ENCODE measurements at regions not wholly inside any gene's neighbourhood (a gene's known extent, or its start where the extent isn't known, plus 50 kb on each side); places are given as distances from the start of the nearest gene placed in this dataset.

DNA sequence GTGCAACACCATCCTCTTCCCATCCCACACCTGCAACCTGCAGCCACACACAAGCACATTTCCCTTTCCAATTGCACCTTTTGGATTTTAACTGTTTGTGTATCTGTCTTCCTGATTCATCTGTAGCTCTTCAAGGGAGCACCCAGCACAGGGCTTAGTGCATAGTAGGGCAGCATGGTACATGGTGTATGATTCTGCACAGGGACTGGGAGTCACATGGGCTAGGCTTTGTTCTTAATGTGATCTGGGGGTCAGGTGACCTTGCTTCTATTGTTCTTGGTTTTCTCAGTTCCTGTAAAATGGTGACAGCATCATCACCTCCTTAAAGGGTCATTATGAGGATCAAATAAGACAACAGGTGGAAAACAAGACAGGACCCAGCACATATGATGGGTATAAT, 419.3 kb downstream of the MATN1 start:
- H3K4me3 ChIP-seq (ENCODE audit: control insufficient read depth, low read depth, low read length) = no peak overlapping the region
- TF ChIP-seq CTCF (IDR thresholded peaks at IDR 0.05; ENCODE audit: control insufficient read depth, insufficient read depth, low read depth, low read length, missing control alignments) = no peak
- DNase-seq (ENCODE audit: low read depth) = no peak

DNA sequence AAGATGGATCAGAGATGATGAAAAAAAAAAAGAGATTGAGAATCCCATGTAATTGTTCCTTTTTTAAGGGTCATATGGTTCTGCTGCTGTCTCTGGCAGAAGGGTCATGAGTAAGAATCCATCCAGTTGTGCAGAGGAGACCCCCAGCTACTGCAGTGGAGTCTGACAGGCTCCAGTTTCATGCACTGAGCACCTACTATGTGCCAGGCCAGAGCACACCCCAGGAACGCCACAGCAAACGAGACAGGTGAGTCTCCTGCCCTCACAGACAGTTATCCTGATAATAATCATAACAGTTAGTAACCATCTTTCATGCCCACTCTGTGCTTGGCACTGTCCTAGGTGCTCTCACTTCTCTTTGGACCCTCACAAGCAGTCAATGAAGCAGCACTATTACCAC, 420.0 kb downstream of the MATN1 start:
- no peak for TF ChIP-seq CTCF (IDR thresholded peaks at IDR 0.05; ENCODE audit: control insufficient read depth, insufficient read depth, low read depth, low read length, missing control alignments)
- DNase-seq (ENCODE audit: low read depth) = no peak
- H3K4me3 ChIP-seq (ENCODE audit: control insufficient read depth, low read depth, low read length) = no peak overlapping the region

DNA sequence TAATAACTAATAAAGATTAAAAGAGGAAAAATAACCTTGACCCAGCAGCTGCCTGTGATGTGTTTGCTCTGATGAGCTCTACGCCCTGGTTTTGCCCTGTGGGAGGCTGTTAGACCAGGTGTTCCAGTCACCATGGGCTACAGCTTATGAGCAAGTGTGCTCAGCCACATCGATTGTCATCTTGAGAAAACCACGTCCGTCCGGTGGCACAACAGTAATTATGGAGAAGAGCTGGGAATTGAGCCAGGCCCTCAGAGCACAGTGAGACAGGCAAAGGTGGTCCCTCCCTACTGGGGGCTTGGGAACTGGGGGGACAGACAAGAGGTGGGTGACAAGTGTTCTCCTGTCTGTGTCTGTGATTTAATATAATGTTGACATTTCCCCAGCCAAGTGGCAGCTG, 420.5 kb downstream of the MATN1 start:
- no peak overlapping the region for H3K4me3 ChIP-seq (ENCODE audit: control insufficient read depth, low read depth, low read length)
- no peak for TF ChIP-seq CTCF (IDR thresholded peaks at IDR 0.05; ENCODE audit: control insufficient read depth, insufficient read depth, low read depth, low read length, missing control alignments)
- no peak for DNase-seq (ENCODE audit: low read depth)

- no peak for DNase-seq (ENCODE audit: low read depth)
- TF ChIP-seq CTCF (IDR thresholded peaks at IDR 0.05; ENCODE audit: control insufficient read depth, insufficient read depth, low read depth, low read length, missing control alignments) = no peak
- H3K4me3 ChIP-seq (ENCODE audit: control insufficient read depth, low read depth, low read length) = no peak overlapping the region
Observed at GRCh38 chr1:30300669-30301068, 422.7 kb downstream of the MATN1 start.

GRCh38 chr1:30299393-30299792, 424.0 kb downstream of the MATN1 start:
- no peak overlapping the region for H3K4me3 ChIP-seq (ENCODE audit: control insufficient read depth, low read depth, low read length)
- DNase-seq (ENCODE audit: low read depth) = no peak
- TF ChIP-seq CTCF (IDR thresholded peaks at IDR 0.05; ENCODE audit: control insufficient read depth, insufficient read depth, low read depth, low read length, missing control alignments) = no peak

DNA sequence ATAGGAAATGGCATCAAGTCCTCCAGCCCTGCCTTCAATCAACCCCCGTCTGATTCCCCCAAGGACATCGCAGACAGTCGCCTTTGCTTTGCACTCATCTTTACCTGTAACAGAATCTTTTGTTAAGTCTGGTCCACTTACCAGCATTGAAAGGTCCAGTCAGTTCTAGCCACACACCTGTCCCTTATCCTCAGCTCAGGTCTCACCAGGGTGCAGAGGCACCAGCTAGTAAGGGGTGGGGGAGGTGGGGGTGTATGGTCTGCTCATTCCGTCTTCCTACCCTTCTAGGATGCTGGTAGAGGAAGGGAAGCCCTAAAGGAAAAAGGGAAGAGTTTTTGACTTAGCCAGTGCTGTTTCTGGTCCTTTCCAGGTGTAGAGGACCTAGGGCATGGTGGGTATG, 427.7 kb downstream of the MATN1 start:
- H3K4me3 ChIP-seq (ENCODE audit: control insufficient read depth, low read depth, low read length) = no peak overlapping the region
- no peak for DNase-seq (ENCODE audit: low read depth)
- TF ChIP-seq CTCF (IDR thresholded peaks at IDR 0.05; ENCODE audit: control insufficient read depth, insufficient read depth, low read depth, low read length, missing control alignments) = no peak

DNA sequence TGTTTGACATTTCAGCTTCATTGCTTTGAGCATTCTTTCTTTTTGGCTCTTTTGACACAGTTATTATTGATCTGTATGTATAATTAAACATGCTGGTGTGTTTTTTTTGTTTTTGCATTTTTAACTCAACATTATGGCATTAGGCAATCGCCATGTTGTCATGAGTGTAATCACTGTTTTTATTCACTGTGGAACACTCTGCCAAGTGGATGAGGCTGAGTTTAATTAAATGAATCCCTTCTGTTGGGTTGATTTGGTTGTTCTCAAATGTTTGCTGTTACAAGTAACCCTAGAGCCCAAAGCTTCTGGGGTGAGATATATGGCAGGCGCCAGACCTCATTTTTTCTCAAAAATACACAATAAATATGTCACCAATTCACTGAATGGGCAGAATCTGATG, 428.1 kb downstream of the MATN1 start:
- DNase-seq (ENCODE audit: low read depth) = no peak
- no peak overlapping the region for H3K4me3 ChIP-seq (ENCODE audit: control insufficient read depth, low read depth, low read length)
- TF ChIP-seq CTCF (IDR thresholded peaks at IDR 0.05; ENCODE audit: control insufficient read depth, insufficient read depth, low read depth, low read length, missing control alignments) = no peak

All from AG09309 (cell line).